ENCODE measurements at regions not wholly inside any gene's neighbourhood (a gene's known extent, or its start where the extent isn't known, plus 50 kb on each side); places are given as distances from the start of the nearest gene placed in this dataset.

DNA sequence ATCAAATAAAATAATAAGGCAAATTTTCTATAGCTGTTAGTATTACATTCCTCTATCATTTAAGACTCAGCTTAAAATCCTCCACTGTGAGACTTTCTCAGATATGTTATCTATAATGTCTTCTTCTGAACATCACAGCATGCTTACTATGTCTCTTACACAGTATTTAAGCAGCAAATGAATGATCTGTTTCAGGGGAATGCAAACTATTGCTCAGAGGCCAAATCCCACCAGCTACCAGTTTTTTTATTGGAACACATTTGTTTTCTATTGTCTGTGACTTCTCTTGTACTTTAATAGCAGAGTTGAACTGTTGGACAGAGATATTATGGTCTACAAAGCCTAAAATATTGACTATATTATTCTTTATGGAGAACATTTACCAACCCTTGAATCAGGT, 59.6 kb downstream of the C3orf38 start:
- H3K4me3 ChIP-seq: no peak overlapping the region
- H3K9me3 ChIP-seq: no peaks in the 10 kb centered on the region
- no peaks in the 10 kb centered on the region for H3K4me1 ChIP-seq
- no peak for ATAC-seq
- H3K36me3 ChIP-seq: no peaks in the 10 kb centered on the region
- no peak overlapping the region for H3K27ac ChIP-seq
- no peaks in the 10 kb centered on the region for H3K27me3 ChIP-seq (ENCODE audit: low read depth)
- no peak for DNase-seq
- intact Hi-C loops (cut with DNase I): no loop called here
- TF ChIP-seq, protein P1, sequence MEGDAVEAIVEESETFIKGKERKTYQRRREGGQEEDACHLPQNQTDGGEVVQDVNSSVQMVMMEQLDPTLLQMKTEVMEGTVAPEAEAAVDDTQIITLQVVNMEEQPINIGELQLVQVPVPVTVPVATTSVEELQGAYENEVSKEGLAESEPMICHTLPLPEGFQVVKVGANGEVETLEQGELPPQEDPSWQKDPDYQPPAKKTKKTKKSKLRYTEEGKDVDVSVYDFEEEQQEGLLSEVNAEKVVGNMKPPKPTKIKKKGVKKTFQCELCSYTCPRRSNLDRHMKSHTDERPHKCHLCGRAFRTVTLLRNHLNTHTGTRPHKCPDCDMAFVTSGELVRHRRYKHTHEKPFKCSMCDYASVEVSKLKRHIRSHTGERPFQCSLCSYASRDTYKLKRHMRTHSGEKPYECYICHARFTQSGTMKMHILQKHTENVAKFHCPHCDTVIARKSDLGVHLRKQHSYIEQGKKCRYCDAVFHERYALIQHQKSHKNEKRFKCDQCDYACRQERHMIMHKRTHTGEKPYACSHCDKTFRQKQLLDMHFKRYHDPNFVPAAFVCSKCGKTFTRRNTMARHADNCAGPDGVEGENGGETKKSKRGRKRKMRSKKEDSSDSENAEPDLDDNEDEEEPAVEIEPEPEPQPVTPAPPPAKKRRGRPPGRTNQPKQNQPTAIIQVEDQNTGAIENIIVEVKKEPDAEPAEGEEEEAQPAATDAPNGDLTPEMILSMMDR (IDR thresholded peaks at IDR 0.05): no peak

DNA sequence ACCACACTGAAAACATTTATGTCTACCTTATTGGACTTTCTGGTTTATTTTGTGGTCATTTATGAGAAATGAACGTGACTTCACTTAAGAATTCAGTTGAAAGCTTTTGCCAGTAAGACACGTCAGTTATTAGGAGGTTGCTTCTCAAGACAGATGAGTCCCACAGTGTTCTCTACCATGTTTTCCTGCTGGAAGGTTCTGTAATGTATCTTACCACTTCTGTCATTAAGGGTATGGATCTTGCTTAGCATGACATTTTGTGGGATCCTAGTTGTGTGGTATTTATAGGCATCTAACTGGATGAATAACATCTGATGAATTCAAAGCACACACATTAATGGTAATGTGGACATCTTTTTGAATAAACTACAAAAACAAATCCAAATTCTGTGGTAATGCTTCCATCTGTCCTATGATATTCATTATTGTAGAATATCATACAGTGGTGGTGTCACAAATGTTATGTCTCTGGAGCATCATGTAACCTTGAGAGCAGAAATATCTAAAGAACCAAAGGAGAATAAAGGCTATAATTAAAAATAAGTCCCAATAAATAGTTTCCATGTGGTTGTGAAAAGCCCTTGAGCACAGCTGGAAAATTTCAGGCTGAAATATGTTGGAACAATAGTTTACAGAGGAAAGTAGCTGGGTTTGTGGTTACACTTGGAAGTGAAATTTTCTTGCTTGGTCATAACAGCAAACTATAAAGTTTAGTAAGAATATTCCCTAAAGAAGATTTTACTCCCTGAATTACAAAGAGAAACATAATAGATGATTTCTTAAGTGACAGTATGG, 61.5 kb downstream of the C3orf38 start:
- no peak for ATAC-seq
- DNase-seq: no peak
- Histone ChIP-seq H3K4me3 (no peak overlapping the region), H3K36me3 (no peaks in the 10 kb centered on the region), H3K4me1 (no peaks in the 10 kb centered on the region), H3K9me3 (no peaks in the 10 kb centered on the region), H3K27ac (no peak overlapping the region), H3K27me3 (ENCODE audit: low read depth) (no peaks in the 10 kb centered on the region)
- TF ChIP-seq, protein P1 (IDR thresholded peaks at IDR 0.05): no peak
- intact Hi-C loops (cut with DNase I): no loop called here

DNA sequence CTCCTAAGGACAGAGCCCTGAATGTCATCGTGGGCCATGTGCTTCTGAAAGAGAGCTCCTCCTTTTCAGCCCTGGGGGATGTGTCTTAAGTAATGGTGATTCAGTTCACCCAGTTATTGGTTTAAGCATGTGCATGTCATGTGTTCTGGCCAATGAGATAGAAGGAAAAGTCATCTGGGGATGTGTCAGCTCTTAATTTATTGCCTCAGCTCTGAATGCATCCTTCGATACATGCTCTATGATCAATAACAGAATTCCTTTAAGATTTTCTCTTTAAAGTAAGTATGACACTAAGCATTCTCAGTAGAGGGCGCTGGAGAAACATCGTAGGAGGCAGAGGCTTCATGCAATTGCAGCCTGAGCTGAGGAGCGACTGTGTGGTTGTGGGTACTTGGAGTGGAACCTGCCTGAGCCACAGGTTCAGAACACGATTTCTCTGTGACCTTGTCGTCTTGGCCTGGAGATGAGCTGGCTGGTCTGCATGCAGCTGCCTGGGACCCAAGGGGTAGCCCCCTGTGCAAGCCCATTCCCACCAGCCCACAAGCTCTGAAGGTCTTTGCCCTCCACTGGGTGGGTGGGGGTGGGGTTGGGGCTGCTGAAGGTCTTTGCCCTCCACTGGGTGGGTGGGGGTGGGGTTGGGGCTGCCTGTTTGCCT, 69.5 kb downstream of the C3orf38 start:
- no peak overlapping the region for H3K27ac ChIP-seq
- no peaks in the 10 kb centered on the region for H3K27me3 ChIP-seq (ENCODE audit: low read depth)
- intact Hi-C loops (cut with DNase I): no loop called here
- no peak for DNase-seq
- ATAC-seq: peak; percentile 54 to 75
- H3K4me1 ChIP-seq: no peaks in the 10 kb centered on the region
- H3K9me3 ChIP-seq: no peaks in the 10 kb centered on the region
- no peaks in the 10 kb centered on the region for H3K36me3 ChIP-seq
- TF ChIP-seq, protein P1 (IDR thresholded peaks at IDR 0.05): peak; percentile 36
- H3K4me3 ChIP-seq: no peak overlapping the region

DNA sequence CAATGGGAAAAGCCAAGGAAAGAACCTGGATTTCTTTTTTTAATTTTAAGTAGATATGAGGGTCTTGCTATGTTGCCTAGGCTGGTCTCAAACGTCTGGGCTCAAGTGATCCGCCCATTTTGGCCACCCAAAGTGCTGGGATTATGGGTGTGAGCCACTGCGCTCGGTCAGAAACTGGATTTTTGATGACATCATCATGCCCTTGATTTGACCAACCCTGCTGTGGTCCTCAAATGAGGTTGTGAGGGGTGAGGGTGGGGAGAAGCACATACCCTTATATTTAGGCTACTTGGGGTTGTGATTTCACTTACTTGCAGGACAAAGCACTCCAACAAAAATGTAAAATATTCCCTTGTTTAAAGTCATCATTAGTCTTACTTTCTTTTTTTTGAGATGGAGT, 70.4 kb downstream of the C3orf38 start:
- no peaks in the 10 kb centered on the region for H3K27me3 ChIP-seq (ENCODE audit: low read depth)
- TF ChIP-seq, protein P1 (IDR thresholded peaks at IDR 0.05): no peak
- intact Hi-C loops (cut with DNase I): no loop called here
- no peaks in the 10 kb centered on the region for H3K36me3 ChIP-seq
- ATAC-seq (no peak), DNase-seq (no peak)
- H3K27ac ChIP-seq: no peak overlapping the region
- H3K4me3 ChIP-seq: no peak overlapping the region
- no peaks in the 10 kb centered on the region for H3K4me1 ChIP-seq
- H3K9me3 ChIP-seq: no peaks in the 10 kb centered on the region

DNA sequence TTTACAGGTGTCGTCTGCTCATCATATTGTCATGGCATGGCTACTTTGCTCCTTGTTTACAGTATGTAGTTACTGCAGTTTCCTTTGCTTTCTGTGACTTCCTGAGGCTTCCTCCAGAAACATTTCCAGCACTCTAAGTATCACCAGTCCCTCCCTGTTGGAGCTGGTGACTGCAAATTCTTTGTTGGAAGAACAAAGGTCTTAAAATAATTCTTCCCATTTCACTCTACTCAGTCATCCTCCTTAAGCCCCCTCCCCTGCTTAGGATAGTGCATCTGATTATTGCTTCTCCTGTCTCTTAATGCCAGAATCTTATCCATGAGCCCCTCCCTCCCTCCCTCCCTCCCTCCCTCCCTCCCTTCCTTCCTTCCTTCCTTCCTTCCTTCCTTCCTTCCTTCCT, 72.0 kb downstream of the C3orf38 start:
- DNase-seq (no peak), ATAC-seq (no peak)
- TF ChIP-seq, protein P1 (IDR thresholded peaks at IDR 0.05): no peak
- Histone ChIP-seq H3K27me3 (ENCODE audit: low read depth) (no peaks in the 10 kb centered on the region), H3K4me3 (no peak overlapping the region), H3K9me3 (no peaks in the 10 kb centered on the region), H3K36me3 (no peaks in the 10 kb centered on the region), H3K4me1 (no peaks in the 10 kb centered on the region), H3K27ac (no peak overlapping the region)
- intact Hi-C loops (cut with DNase I): no loop called here

All from lower lobe of right lung (tissue), 2 donors.